ENCODE measurements at regions not wholly inside any gene's neighbourhood (a gene's known extent, or its start where the extent isn't known, plus 50 kb on each side); places are given as distances from the start of the nearest gene placed in this dataset.

- TF ChIP-seq POLR2A (IDR thresholded peaks at IDR 0.05) (no peak), CTCF (IDR thresholded peaks at IDR 0.05) (no peak), EP300 (IDR thresholded peaks at IDR 0.05) (no peak)
Measured at GRCh38 chr13:62510906-62511655, 1095.4 kb upstream of the PCDH20 start.

All from gastroesophageal sphincter (tissue), 3 donors.